ENCODE measurements at regions not wholly inside any gene's neighbourhood (a gene's known extent, or its start where the extent isn't known, plus 50 kb on each side); places are given as distances from the start of the nearest gene placed in this dataset.

- no peak for TF ChIP-seq CTCF (IDR thresholded peaks at IDR 0.05; ENCODE audit: insufficient read depth, low read depth, low read length, missing control alignments)
- no peak for DNase-seq (ENCODE audit: low read depth)
- no peak overlapping the region for H3K4me3 ChIP-seq (ENCODE audit: low read length)
Measured at GRCh38 chr14:83312511-83312910, 1778.9 kb upstream of the SEL1L start.

- DNase-seq (ENCODE audit: low read depth), result no peak
- no peak for TF ChIP-seq CTCF (IDR thresholded peaks at IDR 0.05; ENCODE audit: insufficient read depth, low read depth, low read length, missing control alignments)
- H3K4me3 ChIP-seq (ENCODE audit: low read length), result no peak overlapping the region
Measured at GRCh38 chr14:83314764-83315163, 1781.1 kb upstream of the SEL1L start.

- H3K4me3 ChIP-seq (ENCODE audit: low read length), result no peak overlapping the region
- DNase-seq (ENCODE audit: low read depth), result no peak
- no peak for TF ChIP-seq CTCF (IDR thresholded peaks at IDR 0.05; ENCODE audit: insufficient read depth, low read depth, low read length, missing control alignments)
Measured at GRCh38 chr14:83316356-83316755, 1782.7 kb upstream of the SEL1L start.

- no peak overlapping the region for H3K4me3 ChIP-seq (ENCODE audit: low read length)
- TF ChIP-seq CTCF (IDR thresholded peaks at IDR 0.05; ENCODE audit: insufficient read depth, low read depth, low read length, missing control alignments), result no peak
- DNase-seq (ENCODE audit: low read depth), result no peak
Measured at GRCh38 chr14:83320837-83321236, 1787.2 kb upstream of the SEL1L start.

- no peak for DNase-seq (ENCODE audit: low read depth)
- TF ChIP-seq CTCF (IDR thresholded peaks at IDR 0.05; ENCODE audit: insufficient read depth, low read depth, low read length, missing control alignments), result no peak
- no peak overlapping the region for H3K4me3 ChIP-seq (ENCODE audit: low read length)
Measured at GRCh38 chr14:83331513-83331912, 1797.9 kb upstream of the SEL1L start.

GRCh38 chr14:83342590-83342989 lies 1808.9 kb upstream of the SEL1L start:
- no peak overlapping the region for H3K4me3 ChIP-seq (ENCODE audit: low read length)
- no peak for DNase-seq (ENCODE audit: low read depth)
- TF ChIP-seq CTCF (IDR thresholded peaks at IDR 0.05; ENCODE audit: insufficient read depth, low read depth, low read length, missing control alignments), result no peak

GRCh38 chr14:83347874-83348273 lies 1814.2 kb upstream of the SEL1L start:
- no peak for TF ChIP-seq CTCF (IDR thresholded peaks at IDR 0.05; ENCODE audit: insufficient read depth, low read depth, low read length, missing control alignments)
- H3K4me3 ChIP-seq (ENCODE audit: low read length), result no peak overlapping the region
- DNase-seq (ENCODE audit: low read depth), result no peak
